Transverse colon (tissue), 4 donors: ENCODE measurements at regions not wholly inside any gene's neighbourhood (a gene's known extent, or its start where the extent isn't known, plus 50 kb on each side); places are given as distances from the start of the nearest gene placed in this dataset.
A peak's percentile ranks its signal among the peaks of the same experiment; 100 is the strongest.

Experiments
- DNase-seq: peaks from one replicate; pipeline ENCODE4 v3.0.0-alpha.2; 2019
- H3K27ac ChIP-seq, 4 donors: fragments of 200-600 bp; sonication (generic); 2 replicates each; pipeline ENCODE4 v1.5.1; 2016 to 2018; ENCODE audit warnings: inconsistent platforms in 4 of 4
- H3K27me3 ChIP-seq: fragments of 200-600 bp; sonication (generic); 2 replicates; pipeline ENCODE4 v1.5.1; 2017; ENCODE audit warnings: inconsistent platforms
- H3K36me3 ChIP-seq, 4 donors: fragments of 200-600 bp; sonication (generic); 2 replicates each; pipeline ENCODE4 v1.5.1; 2017 to 2019; ENCODE audit warnings: inconsistent platforms in 4 of 4
- H3K4me1 ChIP-seq, 4 donors: fragments of 200-600 bp; sonication (generic); 2 replicates each; pipeline ENCODE4 v1.5.1; 2017 to 2020; ENCODE audit warnings: inconsistent platforms in 4 of 4
- H3K4me3 ChIP-seq, 4 donors: fragments of 200-600 bp; sonication (generic); 1 replicate in 1 of 4; 2 replicates in 3 of 4; pipeline versions ENCODE4 v1.5.1 to v1.6.1; 2017 to 2019; ENCODE audit warnings: inconsistent platforms in 4 of 4
- H3K9me3 ChIP-seq, 2 donors: fragments of 200-600 bp; sonication (generic); 2 replicates each; pipeline ENCODE4 v1.5.1; 2017 to 2019; ENCODE audit warnings: inconsistent platforms in 2 of 2
- CTCF ChIP-seq, 5 experiments: fragments of 200-600 bp in 3 of 5; fragments of 450-650 bp in 2 of 5; sonication (generic) in 3 of 5; IDR thresholded peaks; 1 replicate in 2 of 5; 2 replicates in 3 of 5; pipeline ENCODE4 v1.5.1; 2016 to 2017; ENCODE audit warnings: antibody characterized with exemption in 5 of 5, inconsistent platforms in 3 of 5, mild to moderate bottlenecking in 2 of 5, moderate library complexity in 1 of 5
- EP300 ChIP-seq: sonication (generic); formaldehyde crosslinking; IDR thresholded peaks from one replicate; pipeline ENCODE4 v1.6.1; 2017; ENCODE audit warnings: antibody characterized with exemption, low read depth
- POLR2A ChIP-seq: fragments of 450-650 bp; IDR thresholded peaks from one replicate; pipeline ENCODE4 v1.6.1; 2016; ENCODE audit warnings: antibody characterized with exemption, mild to moderate bottlenecking, moderate library complexity
- POLR2AphosphoS5 ChIP-seq, 3 donors: sonication (generic); formaldehyde crosslinking; IDR thresholded peaks; one replicate each; pipeline ENCODE4 v1.6.1; 2016; ENCODE audit warnings: antibody characterized with exemption in 3 of 3
- WGBS, 2 donors: methylation state at CpG; one replicate each; pipeline ENCODE4 v1.1.5; 2018; ENCODE audit warnings: low coverage in 1 of 2; 5-methylcytosine and 5-hydroxymethylcytosine counted together
- in situ Hi-C, 4 donors: fragments of 200-750 bp; cut with MboI; loops; one replicate each; pipeline versions ENCODE4 v1.15.0 to v1.15.1; 2017; ENCODE audit warnings: low sequenced_read_pairs in 3 of 4, low pct_ligation_motif_present in 1 of 4, low pct_unique_long_range_greater_than_20kb in 1 of 4
- intact Hi-C: fragments of 100-400 bp; cut with DNase I; formaldehyde crosslinking; loops from one replicate; pipeline ENCODE4 v1.15.1; 2023; ENCODE audit warnings: low total_unique reads

- no peaks in the 10 kb centered on the region for H3K27me3 ChIP-seq
- no peaks in the 10 kb centered on the region for H3K4me1 ChIP-seq
- H3K9me3 ChIP-seq, result no peaks in the 10 kb centered on the region
- H3K4me3 ChIP-seq, result no peak overlapping the region
- in situ Hi-C loops (no loop called here), intact Hi-C loops (no loop called here)
- TF ChIP-seq POLR2A, result no peak
- no peak for TF ChIP-seq EP300
- TF ChIP-seq POLR2AphosphoS5 (IDR thresholded peaks at IDR 0.05), result no peak
- TF ChIP-seq CTCF (IDR thresholded peaks at IDR 0.05), result no peak
- H3K27ac ChIP-seq, result no peak overlapping the region
- no peaks in the 10 kb centered on the region for H3K36me3 ChIP-seq
- DNase-seq, result no peak
- 40 to 64% methylated on average over 1 to 3 of the region's 3 CpGs for WGBS, 2 donors
These were observed 465.0 kb upstream of the MAF start for GRCh38 chr16:80065541-80065940.

GRCh38 chr16:80063713-80064069 is 463.2 kb upstream of the MAF start:
- peaks cover 0 to 6% (median under 1%) of the 10 kb centered on the region in 4 donors for H3K4me1 ChIP-seq
- in situ Hi-C loops, result no loop called here
- no peaks in the 10 kb centered on the region for H3K27me3 ChIP-seq
- TF ChIP-seq EP300 (no peak), CTCF (IDR thresholded peaks at IDR 0.05) (no peak), POLR2AphosphoS5 (IDR thresholded peaks at IDR 0.05) (no peak), POLR2A (no peak)
- no peak overlapping the region for H3K4me3 ChIP-seq
- 37 to 44% methylated on average over 3 to 4 of the region's 4 CpGs for WGBS, 2 donors
- H3K27ac ChIP-seq, result peak overlapping the region in 3 of 4 donors; percentile 25 to 45 (median 30)
- H3K9me3 ChIP-seq, result no peaks in the 10 kb centered on the region
- H3K36me3 ChIP-seq, result no peaks in the 10 kb centered on the region
- intact Hi-C loops, result no loop called here
- no peak for DNase-seq

- Histone ChIP-seq H3K36me3 (no peaks in the 10 kb centered on the region), H3K9me3 (no peaks in the 10 kb centered on the region), H3K4me1 (peaks cover 0 to 10% (median 3%) of the 10 kb centered on the region in 4 donors), H3K27me3 (no peaks in the 10 kb centered on the region), H3K4me3 (no peak overlapping the region), H3K27ac (peak overlapping the region in 3 of 4 donors; percentile 25 to 45 (median 30))
- in situ Hi-C loops, result no loop called here
- TF ChIP-seq EP300 (no peak), POLR2AphosphoS5 (IDR thresholded peaks at IDR 0.05) (no peak), CTCF (IDR thresholded peaks at IDR 0.05) (no peak), POLR2A (no peak)
- peak; percentile 9 for DNase-seq
- intact Hi-C loops, result no loop called here
- WGBS, 2 donors, result 48 to 64% methylated on average over 6 to 7 of the region's 7 CpGs
These were observed 462.6 kb upstream of the MAF start for GRCh38 chr16:80063031-80063712.

- intact Hi-C loops, result no loop called here
- no peaks in the 10 kb centered on the region for H3K9me3 ChIP-seq
- no peak for DNase-seq
- no peak overlapping the region for H3K27ac ChIP-seq
- H3K27me3 ChIP-seq, result no peaks in the 10 kb centered on the region
- 92 to 94% methylated on average over 5 to 12 of the region's 12 CpGs for WGBS, 2 donors
- in situ Hi-C loops, result no loop called here
- H3K4me3 ChIP-seq, result no peak overlapping the region
- peaks cover 0 to 10% (median 3%) of the 10 kb centered on the region in 4 donors for H3K4me1 ChIP-seq
- no peaks in the 10 kb centered on the region for H3K36me3 ChIP-seq
- TF ChIP-seq EP300 (no peak), POLR2A (no peak), POLR2AphosphoS5 (IDR thresholded peaks at IDR 0.05) (no peak), CTCF (IDR thresholded peaks at IDR 0.05) (no peak)
These were observed 462.0 kb upstream of the MAF start for GRCh38 chr16:80062361-80063030.
